K562 (cell line): ENCODE measurements at regions not wholly inside any gene's neighbourhood (a gene's known extent, or its start where the extent isn't known, plus 50 kb on each side); places are given as distances from the start of the nearest gene placed in this dataset.

Source experiments
- ATAC-seq: fragments of 200-7000 bp; cut with Tn5 transposase; 3 replicates; pipeline ENCODE4 v1.9.1; 2020; ENCODE audit warnings: moderate library complexity
- BruUV-seq: library from RNA; stranded (reverse); fragments of 400-500 nt; replicated peaks from 2 replicates; lab custom pipeline; 2021; lab: Mats Ljungman, UMichigan
- CTCF ChIA-PET: fragments of 300-600 bp; formaldehyde crosslinking; extraction: SDS; loops from one replicate; lab custom pipeline; 2021; ENCODE audit warnings: low intra/inter-chr PET ratio; lab: Yijun Ruan, JAX
- POLR2A ChIA-PET: fragments of 300-600, 350-650 bp; sonication (Branson Sonifier 250); formaldehyde crosslinking; extraction: SDS; loops from one replicate; lab custom pipeline; 2021; ENCODE audit warnings: antibody characterized with exemption, inconsistent platforms; lab: Yijun Ruan, JAX
- DNase-seq, 4 experiments: peaks; one replicate each; pipeline versions ENCODE4 v3.0.0 to v3.0.0-alpha.2; 2011 to 2018; ENCODE audit warnings: low spot score in 3 of 4, mixed read lengths in 3 of 4; ENCODE audit errors: extremely low read depth in 1 of 4
- FAIRE-seq: peaks from 2 replicates; lab custom pipeline; 2011; peaks lifted over from hg19 to GRCh38; lab: Jason Lieb, UNC
- H2AFZ ChIP-seq: 2 replicates; pipeline ENCODE4 v1.6.0; 2011; ENCODE audit warnings: low read depth, low read length, control low read depth, inconsistent platforms
- H3K27ac ChIP-seq: fragments of 200-600 bp; 3 replicates; pipeline ENCODE4 v1.8.0; 2011; ENCODE audit warnings: low read depth, mild to moderate bottlenecking, control low read depth, inconsistent platforms, low read length, moderate library complexity, mixed read lengths; ENCODE audit errors: extremely low read depth
- H3K27me3 ChIP-seq, 2 experiments: fragments of 300-600 bp in 1 of 2; 2 replicates in 1 of 2; 3 replicates in 1 of 2; pipeline versions ENCODE4 v1.6.0 to v1.8.0; 2011; ENCODE audit warnings: inconsistent platforms in 2 of 2, low read length in 2 of 2, mild to moderate bottlenecking in 1 of 2, mixed read lengths in 1 of 2, moderate library complexity in 1 of 2; ENCODE audit not compliant: control insufficient read depth in 2 of 2, insufficient read depth in 2 of 2
- H3K36me3 ChIP-seq: fragments of 300-600 bp; 3 replicates; pipeline ENCODE4 v1.8.0; 2011; ENCODE audit warnings: mild to moderate bottlenecking, low read length, inconsistent platforms; ENCODE audit not compliant: control insufficient read depth, insufficient read depth
- H3K4me1 ChIP-seq, 2 experiments: fragments of 200-600 bp in 1 of 2; replicated peaks in 1 of 2; 2 replicates in 1 of 2; 3 replicates in 1 of 2; pipeline versions ENCODE4 v1.5.1 to v1.8.0; 2011; ENCODE audit warnings: inconsistent platforms in 2 of 2, low read length in 2 of 2, mild to moderate bottlenecking in 1 of 2, mixed read lengths in 1 of 2, moderate library complexity in 1 of 2; ENCODE audit not compliant: control insufficient read depth in 2 of 2, insufficient read depth in 2 of 2
- H3K4me2 ChIP-seq: 2 replicates; pipeline ENCODE4 v1.6.1; 2011; ENCODE audit warnings: low read length, control low read depth, inconsistent platforms, mixed read lengths; ENCODE audit not compliant: insufficient read depth
- H3K4me3 ChIP-seq: fragments of 200-600 bp; sonication (generic), shearing (Covaris generic); 2 replicates; pipeline ENCODE4 v1.5.1; 2016; ENCODE audit warnings: control low read depth, inconsistent platforms
- H3K79me2 ChIP-seq: fragments of 200-600 bp; 3 replicates; pipeline ENCODE4 v1.8.0; 2011; ENCODE audit warnings: low read length, inconsistent platforms; ENCODE audit not compliant: control insufficient read depth, insufficient read depth
- H3K9ac ChIP-seq, 2 experiments: 2 replicates each; pipeline versions ENCODE4 v1.6.0 to v1.6.1; 2011; ENCODE audit warnings: low read depth in 2 of 2, low read length in 2 of 2, control low read depth in 1 of 2, inconsistent platforms in 1 of 2, mild to moderate bottlenecking in 1 of 2, mixed read lengths in 1 of 2; ENCODE audit not compliant: insufficient read depth in 1 of 2
- H3K9me1 ChIP-seq: one replicate; pipeline ENCODE4 v1.6.0; 2011; ENCODE audit warnings: inconsistent platforms, mild to moderate bottlenecking, low read length, moderate library complexity; ENCODE audit not compliant: control insufficient read depth, insufficient read depth
- H3K9me3 ChIP-seq: replicated peaks from 2 replicates; pipeline ENCODE4 v1.5.1; 2011; ENCODE audit warnings: low read depth, low read length, inconsistent platforms; ENCODE audit not compliant: control insufficient read depth, insufficient read depth
- H4K20me1 ChIP-seq: replicated peaks from 2 replicates; pipeline ENCODE4 v1.6.1; 2011; ENCODE audit warnings: low read length, inconsistent platforms, mixed read lengths; ENCODE audit not compliant: control insufficient read depth, insufficient read depth
- CREB1 ChIP-seq, 2 experiments: sonication (generic) in 1 of 2; formaldehyde crosslinking in 1 of 2; IDR thresholded peaks; 2 replicates each; pipeline versions ENCODE4 v1.6.1 to v1.8.0; 2012 to 2022; ENCODE audit warnings: inconsistent platforms in 1 of 2, mild to moderate bottlenecking in 1 of 2, missing genetic modification reagents in 1 of 2, moderate library complexity in 1 of 2
- EP300 ChIP-seq: IDR thresholded peaks from 2 replicates; pipeline ENCODE4 v1.6.1; 2012; ENCODE audit warnings: low read length, improper control_type of control experiment
- GTF2F1 ChIP-seq: IDR thresholded peaks from 2 replicates; pipeline ENCODE4 v1.6.1; 2011; ENCODE audit warnings: low read depth, low read length, improper control_type of control experiment
- SMAD4 ChIP-seq: fragments of 250-450 bp; sonication (Bioruptor Pico); conservative IDR thresholded peaks from 2 replicates; pipeline ENCODE4 v1.8.0; 2021; ENCODE audit warnings: inconsistent platforms, mild to moderate bottlenecking, moderate library complexity
- SMARCA4 ChIP-seq: fragments of 450-650 bp; IDR thresholded peaks from 2 replicates; pipeline ENCODE4 v1.6.1; 2016
- ZNF146 ChIP-seq: IDR thresholded peaks from one replicate; pipeline ENCODE4 v1.6.1; 2018; ENCODE audit warnings: missing compliant biosample characterization; ENCODE audit not compliant: unreplicated experiment
- ZNF695 ChIP-seq: fragments of 450-650 bp; formaldehyde crosslinking; IDR thresholded peaks from 2 replicates; pipeline ENCODE4 v1.4.0; 2020; ENCODE audit warnings: mild to moderate bottlenecking, moderate library complexity
- WGBS: fragments of 100-300 bp; shearing (Covaris generic); methylation state at CpG from one replicate; pipeline ENCODE4 v1.1.6; 2016; ENCODE audit warnings: low coverage, mixed read lengths; ENCODE audit not compliant: insufficient coverage; ENCODE audit errors: missing lambda C conversion rate; 5-methylcytosine and 5-hydroxymethylcytosine counted together
- in situ Hi-C: fragments of 300-500 bp; cut with MboI; formaldehyde crosslinking; loops from 4 replicates; pipeline ENCODE4 v1.15.0; 2018; ENCODE audit warnings: inconsistent platforms, mixed read lengths
- intact Hi-C: fragments of 100-400 bp; cut with micrococcal nuclease; formaldehyde crosslinking; loops from 2 replicates; pipeline ENCODE4 v1.14.2; 2022
- TF ChIP-seq, protein P1 (sequence below): sonication (generic); formaldehyde crosslinking; IDR thresholded peaks from 2 replicates; pipeline ENCODE4 v1.8.0; 2023; ENCODE audit warnings: mild to moderate bottlenecking, missing genetic modification reagents
- TF ChIP-seq, protein P2 (sequence below): fragments of 200-800 bp; sonication (Bioruptor generic); IDR thresholded peaks from 2 replicates; pipeline ENCODE4 v1.6.1; 2017; ENCODE audit warnings: missing genetic modification characterization, missing compliant biosample characterization
- TF ChIP-seq, protein P3 (sequence below): sonication (generic); formaldehyde crosslinking; IDR thresholded peaks from 2 replicates; pipeline ENCODE4 v1.8.0; 2023; ENCODE audit warnings: missing genetic modification reagents, mild to moderate bottlenecking, borderline replicate concordance

DNA sequence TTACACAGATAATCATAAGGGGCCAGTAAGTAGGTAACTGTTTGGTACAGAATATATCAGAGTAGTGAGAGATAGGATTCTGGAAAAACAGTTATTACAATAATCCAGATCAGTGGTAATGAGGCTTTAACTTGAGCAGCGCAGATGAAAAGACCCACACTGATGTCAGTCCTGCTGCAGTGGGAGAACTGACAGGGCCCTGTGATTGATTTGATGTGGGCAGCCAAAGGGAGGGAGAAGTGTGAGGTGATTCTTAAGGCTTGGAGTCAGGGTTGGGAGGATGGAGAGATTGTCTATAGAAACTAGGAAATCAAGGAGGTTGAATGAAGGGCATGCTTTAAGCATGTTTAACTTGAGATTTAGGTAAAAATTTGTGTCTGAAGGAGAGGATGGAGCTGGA lies 161.4 kb downstream of the VSIG4 start (continued):
- TF ChIP-seq GTF2F1: no peak
- TF ChIP-seq ZNF695 (CRISPR knock-in tag): no peak

DNA sequence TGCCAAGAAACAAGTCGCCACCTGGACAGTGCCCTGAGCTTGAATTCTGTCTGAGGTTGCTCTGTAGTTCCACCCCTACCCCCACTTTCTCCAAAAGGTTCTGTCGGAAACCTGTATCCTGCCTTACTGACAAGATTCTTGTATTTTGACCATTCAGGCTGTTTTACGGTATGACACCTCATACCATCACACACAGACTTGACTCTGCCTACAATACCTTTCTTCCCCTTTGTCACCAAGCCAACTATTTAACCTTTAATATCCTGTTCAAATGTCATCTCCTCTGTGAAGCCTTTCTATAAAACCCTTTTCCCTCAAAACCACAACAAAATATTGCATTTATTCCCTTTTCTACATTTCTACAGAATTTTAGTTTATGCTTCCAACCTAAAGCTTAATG lies 161.9 kb downstream of the VSIG4 start:
- DNase-seq (no peak), FAIRE-seq (no peak), ATAC-seq (no peak)
- Histone ChIP-seq H3K9ac (no peak overlapping the region), H2AFZ (no peak overlapping the region), H3K27ac (no peak overlapping the region), H3K36me3 (no peaks in the 10 kb centered on the region), H3K9me3 (no peaks in the 10 kb centered on the region), H3K4me2 (no peak overlapping the region), H3K27me3 (no peaks in the 10 kb centered on the region), H3K4me3 (no peak overlapping the region), H3K4me1 (peaks cover 17 to 38% of the 10 kb centered on the region in 2 experiments; a peak in 4 of 5 replicates), H4K20me1 (no peaks in the 10 kb centered on the region), H3K9me1 (no peaks in the 10 kb centered on the region), H3K79me2 (no peaks in the 10 kb centered on the region)
- BruUV-seq: no TSS peak
- in situ Hi-C loops: no loop called here
- intact Hi-C loops: no loop called here
- CTCF ChIA-PET: no interaction called here
- WGBS: 65% methylated on average over 3 of the region's 3 CpGs
- POLR2A ChIA-PET: no interaction called here
- TF ChIP-seq SMAD4 (CRISPR knock-in tag): no peak
- no peak for TF ChIP-seq SMARCA4
- TF ChIP-seq, protein P1, sequence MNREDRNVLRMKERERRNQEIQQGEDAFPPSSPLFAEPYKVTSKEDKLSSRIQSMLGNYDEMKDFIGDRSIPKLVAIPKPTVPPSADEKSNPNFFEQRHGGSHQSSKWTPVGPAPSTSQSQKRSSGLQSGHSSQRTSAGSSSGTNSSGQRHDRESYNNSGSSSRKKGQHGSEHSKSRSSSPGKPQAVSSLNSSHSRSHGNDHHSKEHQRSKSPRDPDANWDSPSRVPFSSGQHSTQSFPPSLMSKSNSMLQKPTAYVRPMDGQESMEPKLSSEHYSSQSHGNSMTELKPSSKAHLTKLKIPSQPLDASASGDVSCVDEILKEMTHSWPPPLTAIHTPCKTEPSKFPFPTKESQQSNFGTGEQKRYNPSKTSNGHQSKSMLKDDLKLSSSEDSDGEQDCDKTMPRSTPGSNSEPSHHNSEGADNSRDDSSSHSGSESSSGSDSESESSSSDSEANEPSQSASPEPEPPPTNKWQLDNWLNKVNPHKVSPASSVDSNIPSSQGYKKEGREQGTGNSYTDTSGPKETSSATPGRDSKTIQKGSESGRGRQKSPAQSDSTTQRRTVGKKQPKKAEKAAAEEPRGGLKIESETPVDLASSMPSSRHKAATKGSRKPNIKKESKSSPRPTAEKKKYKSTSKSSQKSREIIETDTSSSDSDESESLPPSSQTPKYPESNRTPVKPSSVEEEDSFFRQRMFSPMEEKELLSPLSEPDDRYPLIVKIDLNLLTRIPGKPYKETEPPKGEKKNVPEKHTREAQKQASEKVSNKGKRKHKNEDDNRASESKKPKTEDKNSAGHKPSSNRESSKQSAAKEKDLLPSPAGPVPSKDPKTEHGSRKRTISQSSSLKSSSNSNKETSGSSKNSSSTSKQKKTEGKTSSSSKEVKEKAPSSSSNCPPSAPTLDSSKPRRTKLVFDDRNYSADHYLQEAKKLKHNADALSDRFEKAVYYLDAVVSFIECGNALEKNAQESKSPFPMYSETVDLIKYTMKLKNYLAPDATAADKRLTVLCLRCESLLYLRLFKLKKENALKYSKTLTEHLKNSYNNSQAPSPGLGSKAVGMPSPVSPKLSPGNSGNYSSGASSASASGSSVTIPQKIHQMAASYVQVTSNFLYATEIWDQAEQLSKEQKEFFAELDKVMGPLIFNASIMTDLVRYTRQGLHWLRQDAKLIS (CRISPR knock-in tag): no peak
- TF ChIP-seq CREB1 (IDR thresholded peaks at IDR 0.05): no peak
- TF ChIP-seq CREB1 (CRISPR knock-in tag; IDR thresholded peaks at IDR 0.05): no peak
- no peak for TF ChIP-seq EP300
- TF ChIP-seq, protein P2, sequence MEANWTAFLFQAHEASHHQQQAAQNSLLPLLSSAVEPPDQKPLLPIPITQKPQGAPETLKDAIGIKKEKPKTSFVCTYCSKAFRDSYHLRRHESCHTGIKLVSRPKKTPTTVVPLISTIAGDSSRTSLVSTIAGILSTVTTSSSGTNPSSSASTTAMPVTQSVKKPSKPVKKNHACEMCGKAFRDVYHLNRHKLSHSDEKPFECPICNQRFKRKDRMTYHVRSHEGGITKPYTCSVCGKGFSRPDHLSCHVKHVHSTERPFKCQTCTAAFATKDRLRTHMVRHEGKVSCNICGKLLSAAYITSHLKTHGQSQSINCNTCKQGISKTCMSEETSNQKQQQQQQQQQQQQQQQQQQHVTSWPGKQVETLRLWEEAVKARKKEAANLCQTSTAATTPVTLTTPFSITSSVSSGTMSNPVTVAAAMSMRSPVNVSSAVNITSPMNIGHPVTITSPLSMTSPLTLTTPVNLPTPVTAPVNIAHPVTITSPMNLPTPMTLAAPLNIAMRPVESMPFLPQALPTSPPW (CRISPR knock-in tag): no peak
- TF ChIP-seq, protein P3, sequence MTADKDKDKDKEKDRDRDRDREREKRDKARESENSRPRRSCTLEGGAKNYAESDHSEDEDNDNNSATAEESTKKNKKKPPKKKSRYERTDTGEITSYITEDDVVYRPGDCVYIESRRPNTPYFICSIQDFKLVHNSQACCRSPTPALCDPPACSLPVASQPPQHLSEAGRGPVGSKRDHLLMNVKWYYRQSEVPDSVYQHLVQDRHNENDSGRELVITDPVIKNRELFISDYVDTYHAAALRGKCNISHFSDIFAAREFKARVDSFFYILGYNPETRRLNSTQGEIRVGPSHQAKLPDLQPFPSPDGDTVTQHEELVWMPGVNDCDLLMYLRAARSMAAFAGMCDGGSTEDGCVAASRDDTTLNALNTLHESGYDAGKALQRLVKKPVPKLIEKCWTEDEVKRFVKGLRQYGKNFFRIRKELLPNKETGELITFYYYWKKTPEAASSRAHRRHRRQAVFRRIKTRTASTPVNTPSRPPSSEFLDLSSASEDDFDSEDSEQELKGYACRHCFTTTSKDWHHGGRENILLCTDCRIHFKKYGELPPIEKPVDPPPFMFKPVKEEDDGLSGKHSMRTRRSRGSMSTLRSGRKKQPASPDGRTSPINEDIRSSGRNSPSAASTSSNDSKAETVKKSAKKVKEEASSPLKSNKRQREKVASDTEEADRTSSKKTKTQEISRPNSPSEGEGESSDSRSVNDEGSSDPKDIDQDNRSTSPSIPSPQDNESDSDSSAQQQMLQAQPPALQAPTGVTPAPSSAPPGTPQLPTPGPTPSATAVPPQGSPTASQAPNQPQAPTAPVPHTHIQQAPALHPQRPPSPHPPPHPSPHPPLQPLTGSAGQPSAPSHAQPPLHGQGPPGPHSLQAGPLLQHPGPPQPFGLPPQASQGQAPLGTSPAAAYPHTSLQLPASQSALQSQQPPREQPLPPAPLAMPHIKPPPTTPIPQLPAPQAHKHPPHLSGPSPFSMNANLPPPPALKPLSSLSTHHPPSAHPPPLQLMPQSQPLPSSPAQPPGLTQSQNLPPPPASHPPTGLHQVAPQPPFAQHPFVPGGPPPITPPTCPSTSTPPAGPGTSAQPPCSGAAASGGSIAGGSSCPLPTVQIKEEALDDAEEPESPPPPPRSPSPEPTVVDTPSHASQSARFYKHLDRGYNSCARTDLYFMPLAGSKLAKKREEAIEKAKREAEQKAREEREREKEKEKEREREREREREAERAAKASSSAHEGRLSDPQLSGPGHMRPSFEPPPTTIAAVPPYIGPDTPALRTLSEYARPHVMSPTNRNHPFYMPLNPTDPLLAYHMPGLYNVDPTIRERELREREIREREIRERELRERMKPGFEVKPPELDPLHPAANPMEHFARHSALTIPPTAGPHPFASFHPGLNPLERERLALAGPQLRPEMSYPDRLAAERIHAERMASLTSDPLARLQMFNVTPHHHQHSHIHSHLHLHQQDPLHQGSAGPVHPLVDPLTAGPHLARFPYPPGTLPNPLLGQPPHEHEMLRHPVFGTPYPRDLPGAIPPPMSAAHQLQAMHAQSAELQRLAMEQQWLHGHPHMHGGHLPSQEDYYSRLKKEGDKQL (CRISPR knock-in tag): no peak
- TF ChIP-seq ZNF146 (CRISPR knock-in tag): no peak
